ENCODE measurements at regions not wholly inside any gene's neighbourhood (a gene's known extent, or its start where the extent isn't known, plus 50 kb on each side); places are given as distances from the start of the nearest gene placed in this dataset.

DNA sequence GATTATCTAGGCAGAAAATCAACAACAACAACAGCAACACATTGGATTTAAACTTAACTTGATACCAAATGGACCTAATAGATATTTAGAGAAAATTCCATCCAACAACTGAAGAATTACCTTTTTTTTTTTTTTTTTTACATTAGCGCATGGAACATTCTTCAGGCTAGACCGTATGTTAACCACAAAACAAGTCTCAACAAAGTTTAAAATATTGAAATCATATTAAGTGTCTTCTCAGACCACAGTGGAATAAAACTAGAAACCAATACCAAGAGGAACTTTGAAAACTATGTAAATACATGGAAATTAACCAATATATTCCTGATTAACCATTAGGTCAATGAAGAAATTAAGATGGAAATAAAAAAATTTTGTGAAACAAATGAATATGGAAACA is 315.8 kb downstream of the CSNK1G3 start:
- no peak for DNase-seq

DNA sequence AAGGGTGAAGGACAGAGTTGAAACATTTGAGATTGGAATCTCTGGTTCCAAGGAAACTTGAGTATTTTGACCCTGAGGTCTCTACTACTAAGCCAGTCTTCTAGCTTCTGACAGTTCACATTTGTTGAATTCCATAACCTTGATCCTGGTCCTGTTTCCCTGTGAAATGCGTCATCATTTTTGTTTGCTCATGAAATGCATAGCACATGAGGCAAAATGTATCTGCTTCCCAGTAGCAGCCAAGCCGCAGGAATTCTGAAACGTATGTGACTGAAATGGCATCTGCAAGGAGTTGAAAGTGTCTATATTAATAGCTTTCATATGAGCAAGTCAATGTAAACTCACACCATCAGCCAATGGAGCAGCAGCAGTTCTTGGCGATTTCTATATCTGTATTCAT is 307.9 kb downstream of the CSNK1G3 start:
- DNase-seq, result no peak

DNA sequence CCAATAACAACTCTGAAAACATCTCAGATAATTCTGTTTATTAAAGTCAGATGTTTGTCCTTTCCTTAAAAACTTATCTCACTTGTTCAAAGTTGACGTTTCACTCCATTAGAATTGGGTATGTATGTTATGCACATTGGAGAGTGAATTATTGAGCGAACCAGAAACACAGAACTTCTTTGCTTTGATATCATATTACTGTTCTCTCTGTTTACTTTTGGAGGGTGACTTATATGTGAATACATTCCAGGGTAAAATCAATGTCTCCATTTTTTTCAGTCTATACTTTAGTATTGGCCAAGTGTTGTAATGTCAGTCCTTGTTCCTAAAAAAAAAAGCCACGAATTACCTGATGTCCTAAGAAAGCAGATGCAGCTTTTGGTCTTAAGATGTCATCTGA is 307.4 kb downstream of the CSNK1G3 start:
- no peak for DNase-seq

GRCh38 chr5:123817267-123817666 is 305.3 kb downstream of the CSNK1G3 start:
- no peak for DNase-seq

- DNase-seq, result no peak
These were observed 303.0 kb downstream of the CSNK1G3 start for GRCh38 chr5:123814801-123815470.

DNA sequence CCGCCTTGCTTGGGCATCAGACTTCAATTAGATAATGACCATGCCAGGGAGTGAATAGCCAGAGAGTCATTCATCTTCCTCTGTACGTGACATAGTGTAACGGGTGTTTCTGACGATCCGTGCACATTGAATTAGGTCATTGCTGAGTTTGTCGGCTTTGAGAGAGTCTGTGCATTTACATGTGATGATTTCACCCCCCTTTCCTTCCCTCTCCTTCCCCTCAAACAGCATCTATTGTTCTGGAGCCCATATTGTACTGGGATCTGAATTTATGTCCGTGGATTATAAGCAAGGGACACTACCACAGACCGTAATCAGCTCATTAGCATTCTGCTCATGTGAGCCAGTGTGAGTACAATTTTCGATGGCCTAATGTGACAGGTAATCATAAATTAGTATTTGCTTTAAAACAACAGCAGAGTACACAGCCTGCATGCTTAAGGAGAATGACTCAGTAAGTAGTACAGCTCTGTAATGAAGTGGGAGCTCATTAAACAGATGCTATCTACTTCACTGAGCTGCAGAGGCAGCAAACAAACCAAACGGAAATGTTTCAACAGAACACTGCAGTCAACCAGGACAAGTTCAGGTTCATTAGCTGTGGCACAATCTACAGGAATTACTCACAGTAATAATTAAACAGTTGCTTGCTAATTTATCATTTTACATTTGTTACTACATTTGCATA is 302.1 kb downstream of the CSNK1G3 start:
- no peak for DNase-seq

DNA sequence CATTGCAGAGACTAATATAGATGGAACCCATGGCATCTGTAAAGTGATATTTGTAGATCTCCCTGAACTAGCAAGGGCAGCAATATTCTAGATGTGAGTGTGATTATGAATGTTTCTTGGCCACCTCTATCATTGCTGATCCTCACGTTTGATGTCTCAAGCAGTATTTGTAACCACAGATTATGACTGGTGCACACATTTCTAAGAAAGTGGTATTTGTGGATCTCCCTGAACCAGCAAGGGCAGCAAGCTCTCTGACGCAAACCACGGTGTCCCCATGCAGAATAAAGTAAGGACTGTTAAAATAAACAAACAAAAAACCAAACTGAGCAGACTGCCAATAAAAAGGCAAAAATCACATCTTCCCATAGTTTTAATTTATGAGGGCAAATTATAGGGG is 301.3 kb downstream of the CSNK1G3 start:
- DNase-seq, result no peak

- DNase-seq, result no peak
These were observed 299.9 kb downstream of the CSNK1G3 start for GRCh38 chr5:123811831-123812230.

GRCh38 chr5:123810746-123811340 is 298.9 kb downstream of the CSNK1G3 start:
- no peak for DNase-seq

GRCh38 chr5:123810253-123810652 is 298.3 kb downstream of the CSNK1G3 start:
- no peak for DNase-seq

- DNase-seq, result no peak
These were observed 297.7 kb downstream of the CSNK1G3 start for GRCh38 chr5:123809594-123810221.

DNA sequence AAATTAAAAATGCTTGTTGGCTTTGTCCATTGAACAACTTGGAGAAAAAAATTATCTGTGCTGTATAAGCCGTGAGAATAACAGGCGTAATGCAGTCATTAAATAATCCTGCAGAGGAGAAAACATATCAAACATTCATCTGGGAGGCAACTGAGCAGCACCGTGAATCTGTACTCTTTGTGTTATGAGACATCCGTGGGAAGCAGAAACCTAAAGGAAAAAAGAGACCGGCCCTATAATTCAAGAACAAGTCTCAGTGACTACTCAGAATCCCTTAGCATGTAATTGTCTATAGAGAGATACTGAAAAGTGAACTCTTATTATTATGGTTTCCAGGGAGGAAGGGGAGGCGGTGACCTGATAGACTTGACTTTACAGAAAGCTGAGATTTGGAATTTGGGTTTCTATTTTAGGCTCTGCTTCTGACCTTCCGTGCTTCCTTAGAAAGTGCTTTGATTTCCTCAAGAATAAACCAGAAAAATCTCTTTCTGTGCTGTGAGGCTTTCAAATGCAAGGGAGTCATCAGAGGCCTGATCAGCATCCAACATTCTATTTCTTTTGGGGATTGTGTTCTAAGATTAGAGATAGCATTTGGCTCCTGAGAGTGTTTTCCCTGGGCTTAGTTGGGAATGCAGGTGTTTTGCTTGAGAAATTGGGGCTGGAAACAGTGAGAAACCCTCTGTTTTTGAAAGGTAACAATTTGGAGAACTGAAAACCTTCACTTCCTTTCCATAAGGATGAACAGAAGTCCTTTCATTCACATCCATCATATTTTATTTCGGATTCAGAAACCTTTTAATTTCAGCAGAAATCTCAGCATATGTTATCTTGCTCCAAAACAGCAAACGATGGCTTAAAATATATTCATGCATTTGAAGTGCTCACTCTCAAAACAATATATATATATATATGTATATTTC is 296.7 kb downstream of the CSNK1G3 start:
- no peak for DNase-seq

DNA sequence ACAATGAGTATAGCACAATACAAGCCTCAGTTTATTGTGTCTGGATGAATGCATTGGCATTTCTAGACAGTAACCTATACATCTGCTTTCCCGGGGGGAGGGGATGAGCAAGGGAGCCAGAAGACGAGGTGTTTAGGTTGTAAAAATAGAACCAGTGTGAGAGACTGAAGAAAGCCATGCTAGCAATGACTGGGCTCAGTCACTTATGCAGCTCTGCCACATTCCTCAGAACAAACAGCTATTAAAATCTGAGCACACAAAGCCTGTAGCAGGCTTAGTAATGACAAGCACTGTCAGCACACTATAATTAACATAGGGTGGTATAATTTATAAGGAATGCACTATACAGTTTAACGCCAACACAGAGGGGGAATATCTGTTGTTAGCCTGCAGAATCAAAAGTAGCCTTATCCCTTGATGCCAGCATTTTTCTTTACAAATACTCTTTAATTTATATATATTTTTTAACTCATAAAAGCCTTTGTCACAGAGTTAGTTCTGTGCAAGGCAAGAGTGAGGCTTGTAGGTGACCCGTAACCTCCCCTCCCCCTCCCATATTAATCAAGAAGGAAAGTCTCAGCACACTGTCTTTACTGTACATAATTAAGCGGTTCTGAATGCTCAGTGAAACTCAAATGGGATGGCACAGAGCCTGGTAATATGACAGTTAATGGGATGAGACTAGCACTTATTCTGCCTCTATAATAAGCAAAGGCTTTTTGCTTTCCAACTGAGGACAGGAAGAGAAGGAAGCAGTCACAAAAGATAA is 295.4 kb downstream of the CSNK1G3 start:
- DNase-seq, result no peak

- DNase-seq, result no peak
These were observed 294.7 kb downstream of the CSNK1G3 start for GRCh38 chr5:123806644-123807043.

GRCh38 chr5:123805300-123805699 is 293.3 kb downstream of the CSNK1G3 start:
- DNase-seq, result no peak

- no peak for DNase-seq
These were observed 291.4 kb downstream of the CSNK1G3 start for GRCh38 chr5:123803359-123803758.

DNA sequence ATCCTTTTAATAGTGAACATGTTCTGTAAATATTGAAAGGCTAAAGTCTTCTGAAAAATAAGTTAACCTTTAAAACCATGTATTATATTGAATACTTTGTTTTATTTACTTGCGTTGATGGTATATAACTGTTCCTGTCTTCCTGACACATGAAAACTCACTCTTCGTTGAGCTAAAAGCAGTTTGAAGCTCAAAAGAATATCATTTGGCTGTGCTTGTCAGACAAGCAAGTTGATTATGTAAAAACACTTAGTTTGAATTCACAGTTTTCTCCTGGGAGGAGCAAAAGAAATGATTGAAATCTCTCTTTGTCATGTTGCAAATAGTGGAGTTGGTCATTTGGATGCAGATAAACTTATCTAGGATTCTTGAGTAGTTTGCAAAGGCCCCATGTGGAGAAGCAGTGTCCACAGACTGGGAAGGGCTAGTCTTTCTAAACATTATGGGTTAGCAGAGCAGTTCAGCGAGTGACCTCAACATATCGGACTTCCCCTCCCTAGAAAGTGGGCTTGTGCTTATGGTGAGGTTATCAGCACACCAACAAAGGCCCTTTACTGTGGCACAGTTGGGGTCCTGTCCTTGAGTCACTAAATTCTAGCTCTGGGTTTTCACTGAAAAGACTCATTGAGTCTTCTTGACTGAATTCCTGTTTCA is 290.4 kb downstream of the CSNK1G3 start:
- DNase-seq, result no peak

GRCh38 chr5:123800640-123801039 is 288.7 kb downstream of the CSNK1G3 start:
- DNase-seq, result no peak

DNA sequence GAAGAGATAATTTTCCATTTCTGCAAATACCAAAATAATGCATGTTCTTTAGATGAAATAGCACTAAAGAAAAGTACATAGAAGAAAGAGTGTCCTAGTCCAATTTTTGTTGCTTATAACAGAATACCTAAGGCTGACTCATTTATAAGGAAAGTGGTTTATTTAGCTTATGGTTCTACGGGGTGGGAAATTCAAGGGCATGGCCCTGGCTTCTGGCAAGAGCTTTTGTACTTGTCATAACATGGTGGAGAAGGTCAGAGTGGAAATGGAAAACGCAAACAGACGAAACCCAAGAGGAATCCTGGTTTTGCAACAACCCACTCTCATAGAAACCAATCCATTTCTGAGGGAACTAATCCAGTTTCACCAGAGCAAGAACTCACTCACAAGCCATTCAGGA is 283.7 kb downstream of the CSNK1G3 start:
- DNase-seq, result no peak

DNA sequence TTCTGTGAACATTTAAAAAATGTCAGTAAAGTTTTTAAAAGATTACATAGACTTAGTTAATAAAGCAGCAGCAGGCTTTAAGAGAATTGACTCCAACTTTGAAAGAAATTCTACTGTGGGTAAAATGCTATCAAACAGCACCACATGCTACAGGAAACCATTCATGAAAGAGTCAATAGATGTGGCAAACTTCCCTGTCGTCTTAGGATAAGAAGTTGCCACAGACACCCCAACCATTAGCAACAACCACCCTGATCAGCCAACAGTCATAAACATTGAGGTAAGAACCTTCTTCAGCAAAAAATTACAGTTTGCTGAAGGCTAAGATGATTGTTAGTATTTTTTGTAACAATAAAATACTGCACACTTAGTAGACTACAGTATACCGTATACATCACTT is 278.2 kb downstream of the CSNK1G3 start:
- DNase-seq, result no peak

DNA sequence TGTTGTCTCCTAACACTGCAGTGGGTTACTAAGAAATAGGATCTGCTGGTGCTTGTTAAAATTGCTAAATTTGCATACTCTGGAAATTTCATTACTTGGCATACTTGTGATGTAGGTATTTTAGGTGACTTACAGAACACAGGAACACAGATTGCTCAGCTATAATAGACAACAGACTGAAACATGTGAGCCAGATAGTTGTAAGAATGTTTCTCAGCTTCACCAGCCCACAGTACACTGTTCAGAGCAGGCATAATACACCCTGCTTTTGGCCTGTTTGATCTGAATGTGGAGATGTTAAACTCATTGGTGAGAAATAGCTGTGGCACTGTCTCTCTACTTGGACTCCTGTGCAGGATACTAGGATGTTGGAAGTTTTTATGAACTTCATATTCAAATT is 275.7 kb downstream of the CSNK1G3 start:
- DNase-seq, result no peak

- no peak for DNase-seq
These were observed 275.2 kb downstream of the CSNK1G3 start for GRCh38 chr5:123787136-123787535.
